ENCODE measurements at regions not wholly inside any gene's neighbourhood (a gene's known extent, or its start where the extent isn't known, plus 50 kb on each side); places are given as distances from the start of the nearest gene placed in this dataset.
"Not testable (repeated sequence)": the region's sequence is repeated elsewhere in the genome, so short reads cannot be mapped to it uniquely, and the experiment has no call there.

DNA sequence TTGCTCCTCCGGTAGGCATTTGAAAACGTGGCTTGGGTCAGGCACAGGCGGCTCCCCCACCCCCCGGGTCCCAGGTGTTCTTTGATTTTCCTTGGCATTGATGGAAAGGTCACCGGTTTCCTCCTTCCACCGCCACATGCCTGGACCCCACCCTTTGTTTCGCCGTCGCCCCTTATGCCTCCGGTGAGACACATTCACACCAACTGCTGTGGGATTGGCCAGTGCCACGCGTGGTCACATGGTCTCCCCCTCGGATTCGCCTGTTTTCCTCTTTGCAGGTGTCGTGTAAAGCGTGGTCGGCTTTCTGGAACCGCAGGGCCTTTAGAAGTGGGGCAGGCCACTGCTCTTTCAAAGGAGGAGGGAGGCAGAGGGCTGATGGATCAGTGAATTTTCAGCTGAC is 101.2 kb upstream of the FOXD4L5 start:
- not testable (repeated sequence) for TF ChIP-seq POLR2A (IDR thresholded peaks at IDR 0.05)
- TF ChIP-seq, protein P1, sequence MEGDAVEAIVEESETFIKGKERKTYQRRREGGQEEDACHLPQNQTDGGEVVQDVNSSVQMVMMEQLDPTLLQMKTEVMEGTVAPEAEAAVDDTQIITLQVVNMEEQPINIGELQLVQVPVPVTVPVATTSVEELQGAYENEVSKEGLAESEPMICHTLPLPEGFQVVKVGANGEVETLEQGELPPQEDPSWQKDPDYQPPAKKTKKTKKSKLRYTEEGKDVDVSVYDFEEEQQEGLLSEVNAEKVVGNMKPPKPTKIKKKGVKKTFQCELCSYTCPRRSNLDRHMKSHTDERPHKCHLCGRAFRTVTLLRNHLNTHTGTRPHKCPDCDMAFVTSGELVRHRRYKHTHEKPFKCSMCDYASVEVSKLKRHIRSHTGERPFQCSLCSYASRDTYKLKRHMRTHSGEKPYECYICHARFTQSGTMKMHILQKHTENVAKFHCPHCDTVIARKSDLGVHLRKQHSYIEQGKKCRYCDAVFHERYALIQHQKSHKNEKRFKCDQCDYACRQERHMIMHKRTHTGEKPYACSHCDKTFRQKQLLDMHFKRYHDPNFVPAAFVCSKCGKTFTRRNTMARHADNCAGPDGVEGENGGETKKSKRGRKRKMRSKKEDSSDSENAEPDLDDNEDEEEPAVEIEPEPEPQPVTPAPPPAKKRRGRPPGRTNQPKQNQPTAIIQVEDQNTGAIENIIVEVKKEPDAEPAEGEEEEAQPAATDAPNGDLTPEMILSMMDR (IDR thresholded peaks at IDR 0.05 in 4 of 5, conservative IDR thresholded peaks at IDR 0.05 in 1 of 5): not testable (repeated sequence)

Data from gastrocnemius medialis (tissue), 4 donors.